ENCODE measurements at regions not wholly inside any gene's neighbourhood (a gene's known extent, or its start where the extent isn't known, plus 50 kb on each side); places are given as distances from the start of the nearest gene placed in this dataset.

- TF ChIP-seq POLR2A (IDR thresholded peaks at IDR 0.05) (no peak), CTCF (IDR thresholded peaks at IDR 0.05) (no peak)
Measured at GRCh38 chr6:74181471-74181870, 485.5 kb downstream of the CD109 start.
